Activated CD8-positive, alpha-beta T cell treated with anti-CD3 and anti-CD28 coated beads, Interleukin-2, amount 10 ng/mL, durations not matched to agents 7 days and 5 days (primary cell): ENCODE measurements at regions not wholly inside any gene's neighbourhood (a gene's known extent, or its start where the extent isn't known, plus 50 kb on each side); places are given as distances from the start of the nearest gene placed in this dataset.
"Not testable (repeated sequence)": the region's sequence is repeated elsewhere in the genome, so short reads cannot be mapped to it uniquely, and the experiment has no call there.

Experiments
- ATAC-seq: fragments of 150-1000 bp; cut with Tn5 transposase; one replicate; pipeline ENCODE4 v1.10.0; 2021; ENCODE audit warnings: moderate library complexity
- CTCF ChIA-PET: fragments of 350-600 bp; sonication (Branson Sonifier 250); formaldehyde crosslinking; loops from one replicate; lab custom pipeline; 2021; ENCODE audit warnings: antibody characterized with exemption; lab: Charles Lee
- POLR2A ChIA-PET: fragments of 350-600 bp; sonication (Branson Sonifier 250); formaldehyde crosslinking; loops from one replicate; lab custom pipeline; 2021; ENCODE audit warnings: antibody characterized with exemption; lab: Charles Lee
- DNase-seq: peaks from one replicate; pipeline ENCODE4 v3.0.0-alpha.2; 2020
- H3K27ac Mint-ChIP-seq: one replicate; pipeline ENCODE4 v1.8.0; 2021; ENCODE audit warnings: mild to moderate bottlenecking, mixed read lengths
- H3K27me3 Mint-ChIP-seq: one replicate; pipeline ENCODE4 v1.8.0; 2021; ENCODE audit warnings: low read depth, mixed read lengths
- H3K36me3 Mint-ChIP-seq: one replicate; pipeline ENCODE4 v1.8.0; 2021; ENCODE audit warnings: low read depth, mixed read lengths
- H3K4me1 Mint-ChIP-seq: one replicate; pipeline ENCODE4 v1.8.0; 2021; ENCODE audit warnings: low read depth, mixed read lengths
- H3K4me3 Mint-ChIP-seq: one replicate; pipeline ENCODE4 v1.8.0; 2021; ENCODE audit warnings: mild to moderate bottlenecking, mixed read lengths
- H3K9me3 Mint-ChIP-seq: one replicate; pipeline ENCODE4 v1.8.0; 2022; ENCODE audit warnings: mixed read lengths; ENCODE audit not compliant: insufficient read depth

- ATAC-seq (no peak), DNase-seq (no peak)
- no peaks in the 10 kb centered on the region for H3K4me1 Mint-ChIP-seq
- ChIA-PET CTCF (no interaction called here), POLR2A (no interaction called here)
- no peaks in the 10 kb centered on the region for H3K27me3 Mint-ChIP-seq
- H3K27ac Mint-ChIP-seq = no peak overlapping the region
- H3K9me3 Mint-ChIP-seq = no peaks in the 10 kb centered on the region
- H3K4me3 Mint-ChIP-seq = no peak overlapping the region
- H3K36me3 Mint-ChIP-seq = no peaks in the 10 kb centered on the region
These were observed 1257.0 kb upstream of the GYPC start for GRCh38 chr2:125398738-125399524.

GRCh38 chr2:125405816-125406215 is 1250.1 kb upstream of the GYPC start:
- CTCF ChIA-PET = no interaction called here
- no peaks in the 10 kb centered on the region for H3K9me3 Mint-ChIP-seq
- ATAC-seq (no peak), DNase-seq (no peak)
- no peaks in the 10 kb centered on the region for H3K36me3 Mint-ChIP-seq
- no peaks in the 10 kb centered on the region for H3K27me3 Mint-ChIP-seq
- H3K27ac Mint-ChIP-seq = no peak overlapping the region
- no peaks in the 10 kb centered on the region for H3K4me1 Mint-ChIP-seq
- no peak overlapping the region for H3K4me3 Mint-ChIP-seq
- POLR2A ChIA-PET = no interaction called here

- Mint-ChIP-seq H3K36me3 (no peaks in the 10 kb centered on the region), H3K9me3 (no peaks in the 10 kb centered on the region), H3K27me3 (no peaks in the 10 kb centered on the region), H3K4me1 (no peaks in the 10 kb centered on the region), H3K4me3 (no peak overlapping the region), H3K27ac (no peak overlapping the region)
- ATAC-seq (no peak), DNase-seq (no peak)
- ChIA-PET POLR2A (no interaction called here), CTCF (no interaction called here)
These were observed 1247.0 kb upstream of the GYPC start for GRCh38 chr2:125408874-125409538.

- ChIA-PET POLR2A (no interaction called here), CTCF (no interaction called here)
- H3K9me3 Mint-ChIP-seq = no peaks in the 10 kb centered on the region
- H3K4me1 Mint-ChIP-seq = no peaks in the 10 kb centered on the region
- ATAC-seq (no peak), DNase-seq (no peak)
- no peaks in the 10 kb centered on the region for H3K27me3 Mint-ChIP-seq
- H3K36me3 Mint-ChIP-seq = no peaks in the 10 kb centered on the region
- H3K4me3 Mint-ChIP-seq = no peak overlapping the region
- no peak overlapping the region for H3K27ac Mint-ChIP-seq
These were observed 1237.5 kb upstream of the GYPC start for GRCh38 chr2:125418483-125418882.

GRCh38 chr2:125422198-125422770 is 1233.7 kb upstream of the GYPC start:
- ATAC-seq, H3K27me3 Mint-ChIP-seq, H3K9me3 Mint-ChIP-seq, DNase-seq, H3K4me3 Mint-ChIP-seq, H3K36me3 Mint-ChIP-seq, POLR2A ChIA-PET, H3K27ac Mint-ChIP-seq, CTCF ChIA-PET, H3K4me1 Mint-ChIP-seq: not testable (repeated sequence)

- H3K27me3 Mint-ChIP-seq = no peaks in the 10 kb centered on the region
- DNase-seq (no peak), ATAC-seq (no peak)
- H3K36me3 Mint-ChIP-seq = no peaks in the 10 kb centered on the region
- ChIA-PET POLR2A (no interaction called here), CTCF (no interaction called here)
- H3K4me3 Mint-ChIP-seq = no peak overlapping the region
- no peaks in the 10 kb centered on the region for H3K4me1 Mint-ChIP-seq
- H3K27ac Mint-ChIP-seq = no peak overlapping the region
- H3K9me3 Mint-ChIP-seq = peaks cover 4% of the 10 kb centered on the region
These were observed 1231.6 kb upstream of the GYPC start for GRCh38 chr2:125424266-125424785.

- ATAC-seq (no peak), DNase-seq (no peak)
- ChIA-PET POLR2A (no interaction called here), CTCF (no interaction called here)
- Mint-ChIP-seq H3K27me3 (no peaks in the 10 kb centered on the region), H3K27ac (no peak overlapping the region), H3K36me3 (no peaks in the 10 kb centered on the region), H3K9me3 (peaks cover 4% of the 10 kb centered on the region), H3K4me1 (no peaks in the 10 kb centered on the region), H3K4me3 (no peak overlapping the region)
These were observed 1228.1 kb upstream of the GYPC start for GRCh38 chr2:125427721-125428315.

GRCh38 chr2:125444106-125444505 is 1211.9 kb upstream of the GYPC start:
- Mint-ChIP-seq H3K9me3 (peaks cover 4% of the 10 kb centered on the region), H3K27me3 (no peaks in the 10 kb centered on the region), H3K27ac (no peak overlapping the region), H3K36me3 (no peaks in the 10 kb centered on the region), H3K4me1 (no peaks in the 10 kb centered on the region), H3K4me3 (no peak overlapping the region)
- ATAC-seq = no peak
- DNase-seq = no peak
- POLR2A ChIA-PET = no interaction called here
- CTCF ChIA-PET = no interaction called here

GRCh38 chr2:125445495-125445894 is 1210.5 kb upstream of the GYPC start:
- no peaks in the 10 kb centered on the region for H3K36me3 Mint-ChIP-seq
- DNase-seq (no peak), ATAC-seq (no peak)
- CTCF ChIA-PET = no interaction called here
- H3K9me3 Mint-ChIP-seq = peaks cover 4% of the 10 kb centered on the region
- no peak overlapping the region for H3K4me3 Mint-ChIP-seq
- no peak overlapping the region for H3K27ac Mint-ChIP-seq
- H3K4me1 Mint-ChIP-seq = no peaks in the 10 kb centered on the region
- no peaks in the 10 kb centered on the region for H3K27me3 Mint-ChIP-seq
- POLR2A ChIA-PET = no interaction called here

- no peak for ATAC-seq
- H3K4me3 Mint-ChIP-seq = no peak overlapping the region
- CTCF ChIA-PET = no interaction called here
- H3K27me3 Mint-ChIP-seq = no peaks in the 10 kb centered on the region
- H3K36me3 Mint-ChIP-seq = no peaks in the 10 kb centered on the region
- no peak overlapping the region for H3K27ac Mint-ChIP-seq
- peaks cover 4% of the 10 kb centered on the region for H3K9me3 Mint-ChIP-seq
- no peaks in the 10 kb centered on the region for H3K4me1 Mint-ChIP-seq
- no peak for DNase-seq
- POLR2A ChIA-PET = no interaction called here
These were observed 1205.9 kb upstream of the GYPC start for GRCh38 chr2:125450092-125450491.

GRCh38 chr2:125455110-125455509 is 1200.8 kb upstream of the GYPC start:
- CTCF ChIA-PET = no interaction called here
- Mint-ChIP-seq H3K9me3 (no peaks in the 10 kb centered on the region), H3K4me1 (no peaks in the 10 kb centered on the region), H3K36me3 (no peaks in the 10 kb centered on the region), H3K27ac (no peak overlapping the region), H3K4me3 (no peak overlapping the region), H3K27me3 (no peaks in the 10 kb centered on the region)
- no peak for DNase-seq
- ATAC-seq = no peak
- POLR2A ChIA-PET = no interaction called here
